GM04504 (cell line): ENCODE measurements at regions not wholly inside any gene's neighbourhood (a gene's known extent, or its start where the extent isn't known, plus 50 kb on each side); places are given as distances from the start of the nearest gene placed in this dataset.

Experiments used
- DNase-seq: peaks from one replicate; pipeline ENCODE4 v3.0.0-alpha.2; 2012; ENCODE audit warnings: low read depth

DNA sequence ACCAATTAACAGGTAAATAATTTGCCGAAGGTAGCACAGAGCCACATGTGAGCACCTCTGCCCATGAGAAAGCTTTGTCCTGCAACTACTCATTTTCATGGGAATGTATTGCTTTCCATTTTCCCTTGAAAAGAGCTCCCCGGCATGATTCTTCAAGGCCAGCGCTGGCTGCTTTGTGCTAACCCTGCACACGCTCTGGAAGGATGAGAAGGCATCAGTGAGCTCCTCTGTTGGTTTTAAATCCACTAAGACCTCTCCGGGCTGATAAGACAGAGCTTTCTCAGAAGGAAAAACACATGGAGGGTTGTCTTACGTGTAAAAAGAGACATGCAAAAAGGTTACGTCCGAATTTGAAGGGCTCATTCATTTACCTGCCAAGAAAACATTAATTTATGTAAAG, 553.9 kb upstream of the MKI67 start:
- DNase-seq = no peak

- DNase-seq = no peak
Measured at GRCh38 chr10:128684215-128684614, 558.0 kb upstream of the MKI67 start.

- no peak for DNase-seq
Measured at GRCh38 chr10:128686630-128687278, 560.5 kb upstream of the MKI67 start.

GRCh38 chr10:128687408-128687807, 561.2 kb upstream of the MKI67 start:
- DNase-seq = no peak

GRCh38 chr10:128687927-128688549, 561.8 kb upstream of the MKI67 start:
- DNase-seq = no peak

GRCh38 chr10:128689667-128690066, 563.4 kb upstream of the MKI67 start:
- DNase-seq = no peak

DNA sequence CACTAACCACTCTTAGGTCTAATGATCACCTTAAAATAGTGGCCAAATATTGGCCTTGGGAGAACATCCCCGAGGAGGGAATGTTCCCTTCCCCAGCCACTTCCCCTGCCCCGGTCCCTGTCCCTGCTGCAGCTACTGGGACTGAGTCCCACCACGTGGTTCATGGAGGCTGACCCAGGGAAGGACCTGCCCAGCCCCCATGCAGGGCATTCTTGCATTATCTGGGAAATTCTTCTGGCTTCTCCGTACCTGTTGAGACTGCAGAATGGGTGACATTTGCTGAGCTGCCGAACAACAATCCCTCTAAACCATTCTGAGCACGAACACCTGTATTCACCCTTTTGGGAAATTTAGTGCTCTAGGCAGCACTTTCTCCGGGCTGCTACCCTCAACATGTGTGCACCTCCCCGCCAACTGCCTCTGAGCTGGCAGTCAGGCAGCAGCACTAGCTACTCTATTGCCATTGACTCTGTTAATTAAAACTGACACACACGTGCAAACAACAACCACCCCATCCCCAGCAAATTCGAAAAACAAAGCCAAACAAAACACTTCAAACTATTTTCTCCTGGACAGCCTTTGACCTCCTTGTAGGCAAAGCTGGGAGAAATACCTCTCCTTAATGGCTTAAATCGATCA, 567.4 kb upstream of the MKI67 start:
- no peak for DNase-seq

DNA sequence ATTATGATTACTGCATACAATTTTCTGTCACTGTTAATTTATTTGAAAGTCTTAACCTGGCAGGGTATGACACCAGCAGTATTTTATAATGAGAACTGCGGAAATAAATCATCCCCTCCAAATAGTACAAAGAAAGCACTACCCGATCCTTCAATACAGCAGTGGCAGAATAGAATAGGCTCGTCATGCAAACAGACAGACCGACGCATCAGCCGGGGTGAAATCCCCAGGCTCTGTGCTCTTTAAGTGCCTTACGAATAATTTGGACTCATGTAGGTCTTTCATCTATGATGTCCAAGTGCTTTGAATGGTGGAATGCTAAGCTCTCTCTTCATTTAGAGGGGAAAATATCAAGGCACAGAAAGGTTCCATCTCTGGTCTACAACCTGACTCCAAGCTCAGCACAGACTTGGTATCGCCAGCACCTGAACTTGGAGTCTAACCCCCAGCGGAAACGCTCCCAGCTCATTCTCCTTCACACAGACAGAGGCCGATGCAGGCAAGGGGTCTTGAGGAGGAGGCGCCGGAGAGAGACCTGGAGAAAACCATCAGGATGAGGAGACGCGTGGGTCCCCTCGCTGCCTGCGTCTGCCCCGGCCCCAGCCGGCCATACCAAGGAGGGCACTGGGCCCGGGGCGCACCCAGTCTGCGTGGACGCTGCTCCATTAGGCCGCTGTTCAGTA, 568.1 kb upstream of the MKI67 start:
- no peak for DNase-seq

GRCh38 chr10:128694851-128695725, 568.9 kb upstream of the MKI67 start:
- no peak for DNase-seq

DNA sequence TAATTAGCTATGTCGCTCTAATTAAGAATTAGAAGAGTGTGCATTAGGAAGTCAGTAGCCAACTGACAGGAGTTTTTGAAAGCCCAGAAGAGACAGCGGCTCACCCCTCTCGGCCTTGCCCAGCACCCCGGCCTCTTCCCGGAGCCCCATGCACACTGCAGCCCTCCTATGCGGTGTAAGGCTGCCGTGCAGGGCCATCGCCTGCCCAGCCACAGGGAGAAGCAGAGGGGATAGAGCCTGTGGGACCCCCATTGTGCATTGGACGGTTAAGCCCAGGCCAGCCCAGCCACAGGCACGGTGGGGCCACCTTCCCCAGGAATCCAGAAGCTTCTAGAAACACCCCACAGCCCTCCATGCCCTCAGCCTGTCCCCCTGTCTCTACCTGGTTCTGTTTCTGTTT, 569.7 kb upstream of the MKI67 start:
- no peak for DNase-seq

DNA sequence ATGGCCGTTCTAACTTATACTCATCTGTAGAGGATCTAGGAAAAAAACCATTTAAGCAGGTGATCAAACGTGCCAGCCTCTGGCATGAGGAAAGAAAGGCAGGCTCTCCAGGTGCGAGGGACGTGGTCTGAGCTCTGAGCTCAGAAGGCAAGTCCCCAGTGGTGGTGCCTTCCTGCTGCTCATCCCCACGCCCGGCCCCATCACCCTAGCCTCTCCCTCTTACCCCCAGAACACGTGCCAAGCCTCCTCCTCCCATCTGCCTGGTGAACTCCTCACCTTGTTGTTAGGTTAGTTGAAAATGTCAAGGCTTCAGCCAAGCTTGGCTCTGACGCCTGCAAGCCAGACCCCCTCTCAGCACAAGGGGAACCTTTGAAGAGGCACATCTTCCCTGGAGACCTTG, 571.2 kb upstream of the MKI67 start:
- no peak for DNase-seq

DNA sequence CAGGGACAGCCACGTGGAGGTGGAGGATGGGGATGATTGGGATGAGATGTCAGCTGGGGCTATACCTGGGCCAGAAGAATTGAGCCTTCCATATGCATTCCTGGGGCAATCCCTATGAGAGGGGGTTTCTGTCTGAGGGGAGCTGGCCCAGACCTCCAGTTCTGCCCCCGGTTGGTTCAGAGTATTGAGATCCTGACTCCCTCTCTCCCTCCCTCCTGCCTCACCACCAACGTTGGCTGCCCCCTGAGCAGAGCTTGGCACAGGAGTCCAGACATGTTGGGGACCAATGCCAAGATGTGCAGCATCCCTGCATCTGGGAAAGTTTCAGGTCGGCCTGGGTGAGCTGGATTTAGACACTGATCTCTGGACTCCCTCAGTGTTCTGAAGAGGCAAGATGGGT, 575.2 kb upstream of the MKI67 start:
- DNase-seq = no peak

DNA sequence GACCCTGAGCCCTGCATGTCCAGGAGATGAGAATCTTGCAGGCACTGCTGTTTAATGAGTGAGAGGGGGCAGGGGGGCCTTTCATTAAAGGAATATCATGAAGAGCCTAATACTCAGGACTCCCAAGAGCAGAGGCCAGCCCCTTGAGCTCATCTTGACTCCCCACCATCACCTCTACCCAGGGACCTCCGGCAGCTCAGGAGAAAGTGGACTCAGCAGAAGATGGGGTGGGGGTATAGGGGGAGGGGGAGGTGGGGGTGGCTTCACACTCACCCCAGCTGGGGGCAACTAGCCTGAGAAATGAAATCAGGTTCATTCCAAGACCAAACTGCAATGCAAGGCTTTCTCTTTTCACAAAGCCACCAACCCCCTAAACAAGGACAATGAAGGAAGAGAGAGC, 575.6 kb upstream of the MKI67 start:
- no peak for DNase-seq

DNA sequence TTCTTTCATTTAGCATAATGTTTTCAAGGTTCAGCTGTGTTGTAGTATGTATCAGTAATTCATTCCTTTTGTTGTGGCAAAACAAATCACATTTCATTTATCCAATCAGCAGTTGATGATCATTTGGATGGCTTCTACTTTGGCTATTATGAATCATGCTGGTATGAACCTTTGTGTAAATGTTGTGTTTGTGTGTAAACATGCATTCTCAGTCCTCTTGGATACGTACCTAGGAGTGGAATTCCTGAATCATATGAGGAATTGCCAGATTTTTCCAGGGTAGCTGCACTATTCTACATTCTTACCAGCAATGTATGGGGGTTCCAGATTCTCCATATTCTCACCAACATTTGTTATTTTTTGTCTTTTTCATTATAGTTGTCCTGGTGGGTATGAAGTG, 578.5 kb upstream of the MKI67 start:
- no peak for DNase-seq

- DNase-seq = no peak
Measured at GRCh38 chr10:128708182-128708581, 582.0 kb upstream of the MKI67 start.

DNA sequence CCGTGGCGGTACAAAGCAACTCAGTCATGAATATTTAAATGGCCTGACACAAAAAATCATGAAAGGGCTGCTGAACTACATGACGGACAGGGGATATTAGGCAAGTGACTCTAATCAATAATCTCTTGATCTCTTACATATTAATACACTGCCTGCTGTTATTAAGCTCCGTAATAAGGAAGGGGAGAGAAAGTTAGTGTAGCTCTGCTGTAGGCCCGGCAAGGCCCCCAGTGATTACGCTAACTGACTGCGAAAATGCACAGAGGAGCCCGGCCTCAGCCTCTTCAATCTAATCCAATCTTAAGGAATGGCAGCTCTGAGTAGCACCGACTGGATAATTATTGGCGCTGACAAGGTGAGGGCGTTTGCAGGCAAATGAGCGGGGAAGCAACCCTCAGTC, 583.5 kb upstream of the MKI67 start:
- no peak for DNase-seq

DNA sequence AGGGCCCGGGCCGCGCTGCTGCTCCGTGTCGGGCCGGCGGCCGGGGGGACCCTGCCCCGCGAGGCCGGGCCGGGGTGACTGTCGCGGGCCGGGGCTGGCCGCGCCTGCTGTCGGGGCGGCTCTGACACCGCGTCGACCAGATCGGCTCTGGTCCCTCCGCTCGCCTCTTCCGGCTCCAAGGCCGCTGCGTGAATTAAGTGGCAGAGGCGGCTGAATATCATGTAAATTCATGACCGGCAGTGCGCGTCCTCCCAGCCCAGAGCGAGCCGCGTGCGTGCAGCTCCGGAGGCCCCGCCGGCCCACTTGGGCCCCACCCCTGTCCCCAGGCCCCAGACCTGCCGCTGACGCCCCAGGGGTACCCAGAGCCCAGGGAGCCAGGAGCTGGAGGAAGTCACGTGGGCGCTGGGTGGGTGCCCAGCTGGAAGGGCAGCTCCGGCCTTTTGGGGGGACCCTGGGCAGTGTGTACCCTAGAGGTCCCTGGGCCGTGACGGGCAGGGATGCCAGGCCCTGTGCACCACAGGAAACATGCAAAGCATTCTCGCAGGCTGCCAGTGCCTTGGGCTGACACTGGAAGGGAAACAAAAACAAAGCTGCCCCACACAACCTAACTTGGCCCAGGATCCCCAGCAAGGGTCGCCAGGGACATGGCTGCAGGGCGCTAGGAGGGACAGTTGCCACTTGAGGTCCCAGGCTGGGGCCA, 584.0 kb upstream of the MKI67 start:
- DNase-seq = no peak

- no peak for DNase-seq
Measured at GRCh38 chr10:128710798-128711183, 584.6 kb upstream of the MKI67 start.

DNA sequence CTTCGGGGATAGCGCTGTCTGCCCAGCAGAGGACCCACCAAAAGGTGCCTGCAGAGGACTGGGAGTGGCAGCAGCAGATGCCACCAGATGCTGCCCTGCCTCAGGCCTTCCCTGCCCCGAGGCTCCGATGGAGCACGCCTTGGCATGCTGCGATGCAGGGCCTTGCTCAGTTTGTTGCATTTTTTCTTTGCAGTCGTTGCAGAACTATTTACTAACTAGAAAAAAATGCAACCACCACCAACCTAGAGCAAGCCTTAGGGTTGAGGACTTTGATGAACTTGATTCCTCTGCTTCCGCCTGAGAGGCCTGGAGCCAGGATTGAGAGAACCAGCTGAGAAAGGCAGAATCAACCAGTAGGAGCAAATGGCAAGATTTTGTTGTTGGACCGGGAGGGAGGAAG, 585.6 kb upstream of the MKI67 start:
- DNase-seq = no peak

- DNase-seq = no peak
Measured at GRCh38 chr10:128712661-128713400, 586.6 kb upstream of the MKI67 start.

- DNase-seq = no peak
Measured at GRCh38 chr10:128713471-128713870, 587.2 kb upstream of the MKI67 start.
